ENCODE measurements at regions not wholly inside any gene's neighbourhood (a gene's known extent, or its start where the extent isn't known, plus 50 kb on each side); places are given as distances from the start of the nearest gene placed in this dataset.

DNA sequence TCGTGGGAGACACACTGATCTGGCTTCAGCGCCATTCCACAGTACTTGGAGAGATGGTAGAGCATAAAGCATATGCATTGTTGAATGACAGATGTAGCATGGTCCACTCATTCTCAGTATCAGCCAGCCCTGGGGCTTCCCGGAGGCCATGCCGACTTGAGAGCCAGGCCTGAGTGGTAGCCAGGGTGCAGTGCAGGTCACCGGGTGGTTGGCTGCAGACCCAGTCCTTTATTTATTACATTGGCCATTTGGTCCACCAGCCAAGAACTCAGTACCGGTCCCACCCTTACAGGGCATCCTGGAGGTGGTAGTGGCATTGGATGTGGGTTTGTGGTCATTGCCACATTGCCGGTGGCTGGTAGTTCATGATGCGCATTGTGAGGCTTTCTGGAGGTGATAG is 121.6 kb upstream of the RTL1 start:
- TF ChIP-seq, protein P1, sequence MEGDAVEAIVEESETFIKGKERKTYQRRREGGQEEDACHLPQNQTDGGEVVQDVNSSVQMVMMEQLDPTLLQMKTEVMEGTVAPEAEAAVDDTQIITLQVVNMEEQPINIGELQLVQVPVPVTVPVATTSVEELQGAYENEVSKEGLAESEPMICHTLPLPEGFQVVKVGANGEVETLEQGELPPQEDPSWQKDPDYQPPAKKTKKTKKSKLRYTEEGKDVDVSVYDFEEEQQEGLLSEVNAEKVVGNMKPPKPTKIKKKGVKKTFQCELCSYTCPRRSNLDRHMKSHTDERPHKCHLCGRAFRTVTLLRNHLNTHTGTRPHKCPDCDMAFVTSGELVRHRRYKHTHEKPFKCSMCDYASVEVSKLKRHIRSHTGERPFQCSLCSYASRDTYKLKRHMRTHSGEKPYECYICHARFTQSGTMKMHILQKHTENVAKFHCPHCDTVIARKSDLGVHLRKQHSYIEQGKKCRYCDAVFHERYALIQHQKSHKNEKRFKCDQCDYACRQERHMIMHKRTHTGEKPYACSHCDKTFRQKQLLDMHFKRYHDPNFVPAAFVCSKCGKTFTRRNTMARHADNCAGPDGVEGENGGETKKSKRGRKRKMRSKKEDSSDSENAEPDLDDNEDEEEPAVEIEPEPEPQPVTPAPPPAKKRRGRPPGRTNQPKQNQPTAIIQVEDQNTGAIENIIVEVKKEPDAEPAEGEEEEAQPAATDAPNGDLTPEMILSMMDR (IDR thresholded peaks at IDR 0.05), result no peak
- TF ChIP-seq POLR2A (IDR thresholded peaks at IDR 0.05; ENCODE audit: low read depth), result no peak
- no peak for TF ChIP-seq EP300 (IDR thresholded peaks at IDR 0.05)
- no peak for TF ChIP-seq POLR2AphosphoS5 (IDR thresholded peaks at IDR 0.05)
